Activated naive CD4-positive, alpha-beta T cell treated with anti-CD3 and anti-CD28 coated beads, Interleukin-2, amount 50 U/mL, for 72 hours (primary cell): ENCODE measurements at regions not wholly inside any gene's neighbourhood (a gene's known extent, or its start where the extent isn't known, plus 50 kb on each side); places are given as distances from the start of the nearest gene placed in this dataset.

Source experiments
- ATAC-seq, 2 donors: fragments of 150-1000 bp; cut with Tn5 transposase; 2 replicates each; pipeline ENCODE4 v1.10.0; 2021; ENCODE audit warnings: mild to moderate bottlenecking in 2 of 2, moderate library complexity in 2 of 2
- DNase-seq, 2 donors: peaks; one replicate each; pipeline ENCODE4 v3.0.0; 2021 to 2022; ENCODE audit warnings: low spot score in 2 of 2
- H3K27ac Mint-ChIP-seq, 2 donors: one replicate each; pipeline ENCODE4 v1.8.0; 2022; ENCODE audit warnings: mild to moderate bottlenecking in 2 of 2, mixed read lengths in 2 of 2
- H3K36me3 Mint-ChIP-seq, 2 donors: one replicate each; pipeline ENCODE4 v1.8.0; 2022; ENCODE audit warnings: mixed read lengths in 2 of 2
- H3K9me3 Mint-ChIP-seq, 2 donors: one replicate each; pipeline ENCODE4 v1.8.0; 2022; ENCODE audit warnings: mixed read lengths in 2 of 2

DNA sequence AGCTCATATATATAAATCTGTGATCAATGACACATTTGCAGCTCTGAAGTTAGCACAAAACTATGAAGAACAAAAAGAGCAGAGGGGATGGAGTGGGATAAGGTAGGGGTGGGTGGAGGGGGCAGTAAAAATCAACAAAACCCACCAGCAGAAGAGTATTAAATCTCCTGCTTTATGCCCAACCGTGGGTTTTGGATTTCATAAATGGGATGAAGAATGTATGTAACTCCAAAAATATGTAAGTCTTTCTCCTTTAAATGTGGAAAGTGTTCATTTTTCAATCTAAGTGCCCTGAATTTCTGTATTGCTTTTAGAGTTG is 480.3 kb upstream of the MARCKS start:
- DNase-seq (no peak), ATAC-seq (no peak)
- no peak overlapping the region for H3K27ac Mint-ChIP-seq
- no peaks in the 10 kb centered on the region for H3K36me3 Mint-ChIP-seq
- peaks cover 0 to 4% of the 10 kb centered on the region in 2 donors for H3K9me3 Mint-ChIP-seq

GRCh38 chr6:113377362-113377942 is 479.7 kb upstream of the MARCKS start:
- no peak for DNase-seq
- Mint-ChIP-seq H3K36me3 (no peaks in the 10 kb centered on the region), H3K27ac (no peak overlapping the region), H3K9me3 (peaks cover 0 to 4% of the 10 kb centered on the region in 2 donors)
- ATAC-seq = peak in 1 of 2 donors; percentile 20

- Mint-ChIP-seq H3K27ac (no peak overlapping the region), H3K9me3 (no peaks in the 10 kb centered on the region), H3K36me3 (no peaks in the 10 kb centered on the region)
- DNase-seq (no peak), ATAC-seq (peak; percentile 33 to 53)
Observed at GRCh38 chr6:113380591-113380990, 476.6 kb upstream of the MARCKS start.

GRCh38 chr6:113381232-113381631 is 475.9 kb upstream of the MARCKS start:
- Mint-ChIP-seq H3K36me3 (no peaks in the 10 kb centered on the region), H3K9me3 (no peaks in the 10 kb centered on the region), H3K27ac (no peak overlapping the region)
- ATAC-seq (peak in 1 of 2 donors; percentile 28), DNase-seq (no peak)

DNA sequence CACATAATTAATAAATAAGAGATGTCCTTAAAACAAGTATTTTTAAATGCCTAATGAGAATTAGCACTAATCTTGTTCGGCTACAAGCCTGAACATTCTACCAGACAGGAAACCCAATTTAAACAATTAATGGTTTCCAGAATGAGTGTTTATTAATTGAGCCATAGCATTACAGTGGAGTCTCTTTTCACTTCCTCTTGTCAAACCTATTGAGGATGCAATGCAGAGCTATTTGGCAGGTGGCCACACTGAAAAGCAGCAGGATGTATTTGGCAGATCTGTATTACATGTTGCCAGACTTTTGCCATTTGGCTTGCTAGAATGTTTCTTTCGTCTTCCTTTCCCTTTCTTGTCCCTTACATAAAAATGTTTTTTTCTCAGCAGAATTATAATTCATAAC is 475.2 kb upstream of the MARCKS start:
- DNase-seq (no peak), ATAC-seq (no peak)
- no peaks in the 10 kb centered on the region for H3K9me3 Mint-ChIP-seq
- H3K27ac Mint-ChIP-seq = no peak overlapping the region
- no peaks in the 10 kb centered on the region for H3K36me3 Mint-ChIP-seq

DNA sequence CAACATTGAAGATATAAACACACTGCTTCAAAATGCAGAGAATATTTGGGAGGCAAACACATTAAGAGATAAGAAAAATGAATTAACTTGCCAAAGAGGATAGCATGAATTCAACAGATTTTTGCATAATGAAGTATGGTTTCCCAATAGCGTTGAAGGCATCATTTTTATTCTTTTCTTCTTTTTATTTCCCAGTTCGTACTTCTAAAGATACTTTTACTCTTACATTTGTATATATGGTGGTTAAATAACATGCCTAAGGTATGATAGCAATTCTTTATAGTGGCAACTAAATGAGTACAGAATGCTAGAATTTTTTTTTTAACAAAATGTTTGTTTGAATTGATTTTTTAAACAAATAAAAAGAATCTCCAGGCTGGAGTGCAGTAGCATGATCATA is 473.4 kb upstream of the MARCKS start:
- DNase-seq (no peak), ATAC-seq (no peak)
- Mint-ChIP-seq H3K9me3 (no peaks in the 10 kb centered on the region), H3K27ac (no peak overlapping the region), H3K36me3 (no peaks in the 10 kb centered on the region)

- no peak for DNase-seq
- no peak for ATAC-seq
- Mint-ChIP-seq H3K36me3 (no peaks in the 10 kb centered on the region), H3K9me3 (no peaks in the 10 kb centered on the region), H3K27ac (no peak overlapping the region)
Observed at GRCh38 chr6:113385020-113385431, 472.1 kb upstream of the MARCKS start.

DNA sequence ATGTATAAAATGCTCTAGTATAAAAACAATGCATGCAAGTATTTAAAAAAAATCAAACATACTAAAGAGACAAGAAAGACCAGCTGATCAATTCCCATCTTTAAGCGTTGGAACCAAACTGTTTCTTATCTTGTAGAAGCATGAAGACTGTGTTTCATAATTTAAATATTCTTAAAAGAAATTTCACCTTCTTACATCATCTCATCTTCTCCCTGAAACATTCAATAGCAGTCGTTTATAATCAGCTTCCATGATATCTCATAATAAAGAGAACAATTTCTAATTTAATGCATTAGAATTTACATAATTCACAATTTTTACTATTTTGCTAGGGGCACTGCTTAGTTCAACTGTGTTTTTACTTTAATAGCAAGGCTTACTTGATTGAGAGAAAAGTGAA is 468.1 kb upstream of the MARCKS start:
- DNase-seq (no peak), ATAC-seq (no peak)
- H3K9me3 Mint-ChIP-seq = no peaks in the 10 kb centered on the region
- no peaks in the 10 kb centered on the region for H3K36me3 Mint-ChIP-seq
- no peak overlapping the region for H3K27ac Mint-ChIP-seq

GRCh38 chr6:113392551-113393055 is 464.5 kb upstream of the MARCKS start:
- no peaks in the 10 kb centered on the region for H3K36me3 Mint-ChIP-seq
- ATAC-seq (no peak), DNase-seq (no peak)
- H3K27ac Mint-ChIP-seq = no peak overlapping the region
- no peaks in the 10 kb centered on the region for H3K9me3 Mint-ChIP-seq

DNA sequence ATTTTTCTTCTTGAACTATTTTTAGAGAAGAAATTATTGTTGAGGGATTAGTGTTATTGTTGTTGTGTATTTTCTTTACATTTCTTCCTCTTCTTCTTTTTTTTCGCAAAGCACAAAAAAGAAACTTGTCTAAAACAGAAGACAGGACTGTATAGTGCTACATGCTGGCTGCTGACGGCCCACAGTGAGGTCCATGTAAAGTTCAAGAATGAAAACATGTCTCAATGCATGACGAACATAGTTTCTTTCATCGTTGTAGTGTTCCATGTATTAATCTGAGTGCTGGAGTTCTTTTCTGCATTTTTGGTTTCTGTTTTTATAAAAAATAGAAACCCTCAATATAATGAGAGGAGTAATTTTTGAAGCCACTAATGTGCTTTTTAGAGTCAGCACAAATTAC is 462.9 kb upstream of the MARCKS start:
- no peak for ATAC-seq

DNA sequence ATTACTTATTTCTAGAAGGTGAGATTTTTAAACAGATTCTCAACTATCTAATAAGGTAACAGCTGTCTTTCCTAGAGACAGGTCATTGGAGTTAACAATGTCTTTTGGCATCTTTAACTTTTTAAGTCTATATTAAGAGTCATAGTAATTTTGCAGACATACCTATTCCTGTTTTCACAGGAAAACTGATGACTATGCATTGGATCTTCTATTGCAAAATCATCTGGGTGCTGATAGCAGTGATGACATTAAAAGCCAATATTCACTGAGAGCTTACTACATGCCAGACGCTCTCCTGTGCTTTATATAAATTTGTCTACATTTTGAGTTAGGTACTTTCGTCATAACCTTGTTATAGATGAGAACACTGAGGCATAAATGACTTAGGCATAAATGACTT is 462.4 kb upstream of the MARCKS start:
- DNase-seq (no peak), ATAC-seq (no peak)
- Mint-ChIP-seq H3K27ac (no peak overlapping the region), H3K9me3 (no peaks in the 10 kb centered on the region), H3K36me3 (no peaks in the 10 kb centered on the region)

More for the DNA sequence above, 462.9 kb upstream of the MARCKS start:
- no peaks in the 10 kb centered on the region for H3K36me3 Mint-ChIP-seq
- DNase-seq = no peak
- no peaks in the 10 kb centered on the region for H3K9me3 Mint-ChIP-seq
- H3K27ac Mint-ChIP-seq = no peak overlapping the region

- Mint-ChIP-seq H3K36me3 (no peaks in the 10 kb centered on the region), H3K9me3 (peaks cover 0 to 3% of the 10 kb centered on the region in 2 donors), H3K27ac (no peak overlapping the region)
- ATAC-seq (no peak), DNase-seq (no peak)
Observed at GRCh38 chr6:113396730-113397129, 460.4 kb upstream of the MARCKS start.

GRCh38 chr6:113397236-113397635 is 459.9 kb upstream of the MARCKS start:
- DNase-seq (no peak), ATAC-seq (no peak)
- Mint-ChIP-seq H3K27ac (no peak overlapping the region), H3K9me3 (peaks cover 0 to 3% of the 10 kb centered on the region in 2 donors), H3K36me3 (no peaks in the 10 kb centered on the region)

GRCh38 chr6:113401231-113401630 is 455.9 kb upstream of the MARCKS start:
- ATAC-seq (no peak), DNase-seq (no peak)
- no peaks in the 10 kb centered on the region for H3K36me3 Mint-ChIP-seq
- peaks cover 0 to 3% of the 10 kb centered on the region in 2 donors for H3K9me3 Mint-ChIP-seq
- H3K27ac Mint-ChIP-seq = no peak overlapping the region

DNA sequence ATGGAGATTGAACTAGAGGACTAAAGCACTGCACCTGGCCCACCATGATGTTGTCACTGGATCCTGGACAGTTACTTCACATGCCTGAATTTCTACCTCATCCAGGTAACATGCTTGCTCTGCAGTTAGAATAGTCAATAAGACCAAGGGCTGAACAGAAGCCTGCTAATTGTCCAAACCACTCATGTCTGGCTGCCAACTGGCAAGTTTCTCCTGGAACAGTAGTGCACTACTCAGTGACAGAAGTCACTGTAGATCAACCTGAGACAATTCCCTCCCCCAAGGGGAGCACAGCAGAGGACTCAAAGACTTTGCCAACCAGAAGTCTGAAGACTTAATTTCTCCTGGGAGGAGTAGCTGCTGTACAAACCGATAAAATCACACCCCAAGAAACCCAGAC is 454.6 kb upstream of the MARCKS start:
- Mint-ChIP-seq H3K9me3 (peaks cover 0 to 3% of the 10 kb centered on the region in 2 donors), H3K27ac (no peak overlapping the region), H3K36me3 (no peaks in the 10 kb centered on the region)
- DNase-seq (no peak), ATAC-seq (no peak)

- DNase-seq = no peak
- Mint-ChIP-seq H3K27ac (no peak overlapping the region), H3K9me3 (peaks cover 0 to 3% of the 10 kb centered on the region in 2 donors), H3K36me3 (no peaks in the 10 kb centered on the region)
- no peak for ATAC-seq
Observed at GRCh38 chr6:113403966-113404595, 453.1 kb upstream of the MARCKS start.

DNA sequence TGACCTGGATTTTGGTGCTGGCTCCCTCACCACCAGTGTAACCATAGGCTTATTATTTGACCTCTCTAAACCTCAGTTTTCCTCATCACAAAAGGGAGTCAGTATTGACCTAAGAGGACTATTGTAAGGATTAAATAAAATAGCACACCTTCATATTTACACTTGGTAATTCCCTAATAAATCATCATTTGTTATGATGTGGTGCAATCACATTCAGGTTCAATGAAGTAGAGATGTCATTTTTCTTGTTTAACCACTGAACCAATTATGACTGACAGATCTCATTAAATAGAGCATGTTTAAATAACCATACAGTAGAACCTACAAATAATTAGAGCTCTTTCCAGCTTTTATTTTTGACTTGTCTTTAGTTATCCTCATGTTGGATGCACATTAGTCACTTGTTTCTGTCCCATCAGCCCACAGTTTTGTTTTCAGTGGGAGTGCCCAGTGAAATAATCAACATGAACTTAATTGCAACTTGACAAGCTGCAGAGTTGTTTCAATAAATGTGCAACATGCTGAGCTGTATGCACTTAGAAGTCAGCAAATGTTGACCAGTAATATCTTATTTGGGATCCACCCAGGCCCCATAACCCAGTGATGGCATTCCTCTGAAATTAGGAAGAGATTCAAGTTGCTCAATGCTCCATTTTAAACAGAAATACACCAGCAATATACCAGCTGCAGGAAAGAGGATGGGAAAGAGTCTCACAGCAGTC is 451.7 kb upstream of the MARCKS start:
- H3K9me3 Mint-ChIP-seq = no peaks in the 10 kb centered on the region
- no peaks in the 10 kb centered on the region for H3K36me3 Mint-ChIP-seq
- ATAC-seq = no peak
- H3K27ac Mint-ChIP-seq = no peak overlapping the region
- DNase-seq = no peak
